Ovary (tissue), 3 donors: ENCODE measurements at regions not wholly inside any gene's neighbourhood (a gene's known extent, or its start where the extent isn't known, plus 50 kb on each side); places are given as distances from the start of the nearest gene placed in this dataset.

ENCODE experiments used
- CTCF ChIP-seq, 3 donors: fragments of 450-650 bp in 2 of 3; fragments of 200-600 bp in 1 of 3; IDR thresholded peaks; one replicate each; pipeline versions ENCODE4 v1.5.1 to v1.8.0; 2016 to 2022; ENCODE audit warnings: antibody characterized with exemption in 3 of 3, mild to moderate bottlenecking in 1 of 3
- EP300 ChIP-seq: sonication (generic); formaldehyde crosslinking; IDR thresholded peaks from one replicate; pipeline ENCODE4 v1.6.1; 2017; ENCODE audit warnings: antibody characterized with exemption
- POLR2A ChIP-seq: fragments of 450-650 bp; IDR thresholded peaks from one replicate; pipeline ENCODE4 v1.6.1; 2017; ENCODE audit warnings: antibody characterized with exemption, mild to moderate bottlenecking, moderate library complexity
- donor health status: DM: no; HTN: no; CAD: no.

DNA sequence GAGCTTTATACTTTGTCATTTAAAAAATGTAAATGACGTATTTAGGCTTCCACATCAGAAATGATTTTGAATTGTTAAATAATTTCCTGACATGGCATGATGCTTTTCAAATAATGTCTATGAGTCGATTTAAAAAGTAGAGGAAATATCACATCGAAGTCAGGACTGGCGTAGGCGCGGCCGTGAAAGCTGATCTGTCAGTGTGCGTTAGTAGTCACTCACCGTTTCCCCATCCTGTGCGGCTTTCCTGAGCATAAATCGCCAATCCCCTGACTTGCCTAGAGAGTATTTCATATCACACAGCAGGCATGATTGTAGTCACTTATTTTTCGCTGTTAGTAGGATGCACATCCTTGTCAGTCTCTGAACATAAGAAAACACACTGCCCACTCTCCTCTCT lies 843.1 kb downstream of the SOCS6 start:
- no peak for TF ChIP-seq CTCF (IDR thresholded peaks at IDR 0.05)
- TF ChIP-seq POLR2A: no peak
- no peak for TF ChIP-seq EP300
